ENCODE measurements at regions not wholly inside any gene's neighbourhood (a gene's known extent, or its start where the extent isn't known, plus 50 kb on each side); places are given as distances from the start of the nearest gene placed in this dataset.

- TF ChIP-seq POLR2A (IDR thresholded peaks at IDR 0.05) (no peak), CTCF (IDR thresholded peaks at IDR 0.05) (no peak), POLR2AphosphoS5 (IDR thresholded peaks at IDR 0.05) (no peak)
Measured at GRCh38 chr2:147101941-147102790, 742.7 kb upstream of the ACVR2A start.

Measured in suprapubic skin (tissue), 4 donors.